Endothelial cell of umbilical vein (primary cell): ENCODE measurements at regions not wholly inside any gene's neighbourhood (a gene's known extent, or its start where the extent isn't known, plus 50 kb on each side); places are given as distances from the start of the nearest gene placed in this dataset.

Source experiments
- BruUV-seq: library from RNA; stranded (reverse); fragments of 400-500 nt; replicated peaks from 2 replicates; lab custom pipeline; 2021; lab: Mats Ljungman, UMichigan
- CTCF ChIA-PET: fragments of 300-600, 350-600 bp; sonication (Branson Sonifier 250); formaldehyde crosslinking; loops from one replicate; lab custom pipeline; 2021; ENCODE audit warnings: antibody characterized with exemption, inconsistent platforms; lab: Charles Lee
- POLR2A ChIA-PET: fragments of 300-600, 350-600 bp; sonication (Branson Sonifier 250); formaldehyde crosslinking; loops from one replicate; lab custom pipeline; 2021; ENCODE audit warnings: antibody characterized with exemption, inconsistent platforms; lab: Charles Lee
- DNase-seq: peaks from one replicate; pipeline ENCODE4 v3.0.0-alpha.2; 2011; ENCODE audit warnings: low read depth, low spot score
- FAIRE-seq: peaks from 2 replicates; lab custom pipeline; 2011; peaks lifted over from hg19 to GRCh38; lab: Jason Lieb, UNC
- H2AFZ ChIP-seq: 2 replicates; pipeline ENCODE4 v1.6.0; 2012; ENCODE audit warnings: low read depth, low read length, control low read depth, inconsistent platforms
- H3K27ac ChIP-seq: 2 replicates; pipeline ENCODE4 v1.5.1; 2011; ENCODE audit warnings: low read depth, mild to moderate bottlenecking, control low read depth, low read length, moderate library complexity; ENCODE audit not compliant: insufficient read depth
- H3K27me3 ChIP-seq, 2 experiments: 2 replicates each; pipeline versions ENCODE4 v1.6.0 to v1.6.1; 2011; ENCODE audit warnings: low read length in 2 of 2, mixed read lengths in 1 of 2; ENCODE audit not compliant: control insufficient read depth in 2 of 2, insufficient read depth in 2 of 2
- H3K36me3 ChIP-seq, 2 experiments: 2 replicates in 1 of 2; 3 replicates in 1 of 2; pipeline ENCODE4 v1.5.1; 2011; ENCODE audit warnings: low read length in 2 of 2, mild to moderate bottlenecking in 1 of 2, moderate library complexity in 1 of 2; ENCODE audit not compliant: control insufficient read depth in 2 of 2, insufficient read depth in 2 of 2; ENCODE audit errors: extremely low read depth in 1 of 2
- H3K4me1 ChIP-seq: 3 replicates; pipeline ENCODE4 v1.5.1; 2011; ENCODE audit warnings: mild to moderate bottlenecking, low read length; ENCODE audit not compliant: control insufficient read depth, insufficient read depth; ENCODE audit errors: extremely low read depth
- H3K4me2 ChIP-seq: 2 replicates; pipeline ENCODE4 v1.6.1; 2011; ENCODE audit warnings: low read length, control low read depth, mixed read lengths; ENCODE audit not compliant: insufficient read depth
- H3K4me3 ChIP-seq, 3 experiments: fragments of 200-600 bp in 1 of 3; sonication (generic), shearing (Covaris generic) in 1 of 3; replicated peaks in 1 of 3; 2 replicates each; pipeline ENCODE4 v1.5.1; 2011 to 2016; ENCODE audit warnings: control low read depth in 3 of 3, low read length in 3 of 3, mild to moderate bottlenecking in 2 of 3, inconsistent platforms in 1 of 3, low read depth in 1 of 3, moderate library complexity in 1 of 3; ENCODE audit not compliant: insufficient read depth in 1 of 3
- H3K79me2 ChIP-seq: 2 replicates; pipeline ENCODE4 v1.6.0; 2012; ENCODE audit warnings: low read length, inconsistent platforms; ENCODE audit not compliant: control insufficient read depth, insufficient read depth
- H3K9ac ChIP-seq: replicated peaks from 2 replicates; pipeline ENCODE3; 2011; ENCODE audit warnings: low read length, control low read depth; ENCODE audit not compliant: insufficient read depth; ENCODE audit errors: extremely low read depth
- H3K9me1 ChIP-seq: replicated peaks from 3 replicates; pipeline ENCODE4 v1.6.0; 2011; ENCODE audit warnings: mild to moderate bottlenecking, low read length; ENCODE audit not compliant: control insufficient read depth, insufficient read depth; ENCODE audit errors: extremely low read depth
- H3K9me3 ChIP-seq: replicated peaks from 2 replicates; pipeline ENCODE4 v1.5.1; 2012; ENCODE audit warnings: low read length, inconsistent platforms; ENCODE audit not compliant: control insufficient read depth, insufficient read depth
- H4K20me1 ChIP-seq: replicated peaks from 2 replicates; pipeline ENCODE3; 2011; ENCODE audit warnings: mild to moderate bottlenecking, low read length; ENCODE audit not compliant: control insufficient read depth, insufficient read depth; ENCODE audit errors: extremely low read depth
- EZH2 ChIP-seq: IDR thresholded peaks from 2 replicates; pipeline ENCODE4 v1.6.1; 2012; ENCODE audit warnings: borderline replicate concordance, low read depth, mild to moderate bottlenecking, moderate library complexity, low read length, inconsistent platforms; ENCODE audit not compliant: severe bottlenecking
- FOS ChIP-seq: IDR thresholded peaks from 2 replicates; pipeline ENCODE4 v1.6.1; 2011; ENCODE audit warnings: mild to moderate bottlenecking, low read length, moderate library complexity, borderline replicate concordance; ENCODE audit not compliant: insufficient read depth
- GATA2 ChIP-seq: IDR thresholded peaks from 2 replicates; pipeline ENCODE4 v1.7.0; 2011; ENCODE audit warnings: low read depth, mild to moderate bottlenecking, moderate library complexity, mixed read lengths, low read length; ENCODE audit not compliant: insufficient read length, insufficient read depth
- JUN ChIP-seq: IDR thresholded peaks from 2 replicates; pipeline ENCODE4 v1.6.1; 2011; ENCODE audit warnings: borderline replicate concordance, low read depth; ENCODE audit not compliant: insufficient read length, insufficient read depth
- MYC ChIP-seq: IDR thresholded peaks from one replicate; pipeline ENCODE4 v1.6.1; 2011; ENCODE audit warnings: mild to moderate bottlenecking, low read depth, low read length
- POLR2A ChIP-seq: IDR thresholded peaks from 2 replicates; pipeline ENCODE4 v1.6.1; 2012; ENCODE audit warnings: low read depth, mild to moderate bottlenecking, control low read depth, low read length
- POLR2AphosphoS5 ChIP-seq: IDR thresholded peaks from 2 replicates; pipeline ENCODE4 v1.6.1; 2012; ENCODE audit warnings: low read depth, mild to moderate bottlenecking, control low read depth, low read length, moderate library complexity; ENCODE audit not compliant: insufficient read depth
- dilution Hi-C: fragments of 300-500 bp; cut with MboI; formaldehyde crosslinking; loops from one replicate; pipeline ENCODE4 v1.15.0; 2019; ENCODE audit warnings: low sequenced_read_pairs; ENCODE audit not compliant: extremely low pct_ligation_motif_present
- intact Hi-C: fragments of 100-400 bp; cut with micrococcal nuclease; formaldehyde crosslinking; loops from one replicate; pipeline ENCODE4 v1.10.0; 2022
- TF ChIP-seq, protein P1 (sequence below), 2 donors: IDR thresholded peaks; 1 replicate in 1 of 2; 2 replicates in 1 of 2; pipeline ENCODE4 v1.5.1; 2011; ENCODE audit warnings: low read length in 2 of 2, mild to moderate bottlenecking in 2 of 2, moderate library complexity in 2 of 2, control low read depth in 1 of 2, inconsistent platforms in 1 of 2, low read depth in 1 of 2; ENCODE audit not compliant: insufficient read depth in 1 of 2; ENCODE audit errors: extremely low read depth in 1 of 2
- TF ChIP-seq, protein P2 (sequence below): IDR thresholded peaks from 2 replicates; pipeline ENCODE4 v1.6.1; 2011; ENCODE audit not compliant: insufficient read depth, insufficient read length

DNA sequence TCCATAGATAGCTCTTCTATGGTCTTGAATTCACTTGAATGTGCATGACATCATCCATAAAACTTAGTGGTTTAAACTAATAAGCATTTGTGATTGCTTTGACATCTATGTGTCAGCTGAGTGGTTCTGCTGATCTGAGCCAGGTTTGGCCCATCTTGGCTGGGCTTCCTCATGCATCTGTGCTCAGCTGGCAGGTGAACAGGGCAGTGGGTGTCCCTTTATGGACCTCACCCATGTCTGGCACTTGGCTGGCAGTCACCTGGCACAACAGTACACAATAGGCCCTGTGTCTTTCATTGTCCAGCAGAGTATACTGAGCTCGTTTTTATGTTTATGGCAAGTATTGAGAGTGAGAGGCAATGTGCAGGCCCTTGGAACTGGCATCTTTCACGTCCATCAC lies 73.7 kb upstream of the CNTN6 start:
- POLR2A ChIA-PET: no interaction called here
- dilution Hi-C loops (no loop called here), intact Hi-C loops (no loop called here)
- no peak overlapping the region for H3K9ac ChIP-seq
- H3K4me1 ChIP-seq: no peaks in the 10 kb centered on the region
- CTCF ChIA-PET: no interaction called here
- no peaks in the 10 kb centered on the region for H3K36me3 ChIP-seq
- FAIRE-seq: no peak
- H4K20me1 ChIP-seq: no peaks in the 10 kb centered on the region
- TF ChIP-seq JUN (no peak), EZH2 (no peak), POLR2A (no peak), POLR2AphosphoS5 (no peak), MYC (no peak), FOS (no peak), GATA2 (no peak)
- TF ChIP-seq, protein P1, sequence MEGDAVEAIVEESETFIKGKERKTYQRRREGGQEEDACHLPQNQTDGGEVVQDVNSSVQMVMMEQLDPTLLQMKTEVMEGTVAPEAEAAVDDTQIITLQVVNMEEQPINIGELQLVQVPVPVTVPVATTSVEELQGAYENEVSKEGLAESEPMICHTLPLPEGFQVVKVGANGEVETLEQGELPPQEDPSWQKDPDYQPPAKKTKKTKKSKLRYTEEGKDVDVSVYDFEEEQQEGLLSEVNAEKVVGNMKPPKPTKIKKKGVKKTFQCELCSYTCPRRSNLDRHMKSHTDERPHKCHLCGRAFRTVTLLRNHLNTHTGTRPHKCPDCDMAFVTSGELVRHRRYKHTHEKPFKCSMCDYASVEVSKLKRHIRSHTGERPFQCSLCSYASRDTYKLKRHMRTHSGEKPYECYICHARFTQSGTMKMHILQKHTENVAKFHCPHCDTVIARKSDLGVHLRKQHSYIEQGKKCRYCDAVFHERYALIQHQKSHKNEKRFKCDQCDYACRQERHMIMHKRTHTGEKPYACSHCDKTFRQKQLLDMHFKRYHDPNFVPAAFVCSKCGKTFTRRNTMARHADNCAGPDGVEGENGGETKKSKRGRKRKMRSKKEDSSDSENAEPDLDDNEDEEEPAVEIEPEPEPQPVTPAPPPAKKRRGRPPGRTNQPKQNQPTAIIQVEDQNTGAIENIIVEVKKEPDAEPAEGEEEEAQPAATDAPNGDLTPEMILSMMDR (IDR thresholded peaks at IDR 0.05; ENCODE audit: extremely low read depth in 1 of 2, insufficient read depth in 1 of 2, low read depth in 1 of 2, low read length in 2 of 2): no peak
- TF ChIP-seq, protein P2, sequence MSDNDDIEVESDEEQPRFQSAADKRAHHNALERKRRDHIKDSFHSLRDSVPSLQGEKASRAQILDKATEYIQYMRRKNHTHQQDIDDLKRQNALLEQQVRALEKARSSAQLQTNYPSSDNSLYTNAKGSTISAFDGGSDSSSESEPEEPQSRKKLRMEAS: no peak
- H3K9me3 ChIP-seq: peaks cover 2% of the 10 kb centered on the region
- no peak overlapping the region for H2AFZ ChIP-seq
- no TSS peak for BruUV-seq
- no peaks in the 10 kb centered on the region for H3K79me2 ChIP-seq
- no peak overlapping the region for H3K4me2 ChIP-seq
- no peaks in the 10 kb centered on the region for H3K27me3 ChIP-seq
- no peak overlapping the region for H3K4me3 ChIP-seq
- H3K9me1 ChIP-seq: no peaks in the 10 kb centered on the region
- H3K27ac ChIP-seq: no peak overlapping the region
- no peak for DNase-seq
